DLD1 (cell line): ENCODE measurements at regions not wholly inside any gene's neighbourhood (a gene's known extent, or its start where the extent isn't known, plus 50 kb on each side); places are given as distances from the start of the nearest gene placed in this dataset.

Source experiments
- in situ Hi-C: cut with HindIII; loops from 2 replicates; pipeline ENCODE4 v1.10.0; 2017; ENCODE audit warnings: low sequenced_read_pairs

DNA sequence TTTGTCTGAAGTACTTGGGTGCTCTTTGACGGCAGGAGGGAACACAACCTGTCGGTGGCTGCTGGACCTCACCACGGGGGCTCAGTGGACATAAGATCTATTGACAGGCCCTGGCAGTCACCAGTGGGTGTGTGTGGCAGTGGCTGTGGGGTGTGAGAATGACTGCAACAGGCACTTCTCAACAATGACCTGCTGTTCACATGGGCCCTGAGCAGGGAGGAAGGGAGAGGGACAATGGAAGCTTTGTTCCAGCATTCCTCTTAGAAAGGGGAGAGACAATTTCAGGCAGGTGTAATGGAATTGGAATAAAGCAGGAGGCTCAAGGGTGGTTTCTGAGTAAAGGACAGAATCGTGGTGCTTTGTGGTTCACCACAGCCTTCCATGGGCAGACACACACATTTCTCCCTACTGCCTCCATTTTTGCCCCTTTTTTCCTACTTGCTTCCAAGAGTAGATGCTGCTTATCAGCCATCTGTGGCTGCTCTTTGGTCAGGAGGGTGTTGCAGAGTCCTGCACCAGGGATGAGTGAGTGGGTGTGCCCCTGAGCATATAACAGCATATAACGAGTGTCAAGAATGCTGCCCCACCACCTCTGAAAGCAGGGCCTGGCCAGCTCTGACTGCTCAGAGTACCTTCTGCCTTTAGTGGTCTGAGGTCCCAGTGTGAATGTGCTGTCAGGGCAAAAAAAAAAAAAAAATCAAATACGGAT is 267.7 kb downstream of the RASSF9 start:
- in situ Hi-C loops = loop anchor here (25.0 kb wide), 1 partner anchor 294 kb away; the partner anchor contains the start of gene NTS

DNA sequence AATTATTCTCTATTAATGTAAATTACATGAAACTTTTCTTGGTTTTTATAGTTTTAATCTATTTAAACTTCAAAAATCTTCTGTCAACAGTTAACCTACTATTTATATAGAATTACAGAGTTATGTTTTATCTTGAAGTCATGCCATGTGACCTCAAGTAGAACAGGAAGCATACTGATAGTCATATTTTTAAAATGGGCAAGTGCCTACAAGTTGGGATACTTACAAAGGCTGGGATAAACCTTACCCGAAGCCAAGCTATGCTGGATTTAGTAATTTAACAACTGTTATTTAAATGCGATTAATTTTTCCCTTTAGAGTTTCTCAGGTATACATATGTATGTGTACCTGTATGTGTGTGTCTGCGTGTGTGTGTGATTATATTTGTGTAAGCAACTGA is 266.9 kb downstream of the RASSF9 start:
- in situ Hi-C loops = loop anchor here (25.0 kb wide), 1 partner anchor 293 kb away; the partner anchor contains the start of gene NTS

DNA sequence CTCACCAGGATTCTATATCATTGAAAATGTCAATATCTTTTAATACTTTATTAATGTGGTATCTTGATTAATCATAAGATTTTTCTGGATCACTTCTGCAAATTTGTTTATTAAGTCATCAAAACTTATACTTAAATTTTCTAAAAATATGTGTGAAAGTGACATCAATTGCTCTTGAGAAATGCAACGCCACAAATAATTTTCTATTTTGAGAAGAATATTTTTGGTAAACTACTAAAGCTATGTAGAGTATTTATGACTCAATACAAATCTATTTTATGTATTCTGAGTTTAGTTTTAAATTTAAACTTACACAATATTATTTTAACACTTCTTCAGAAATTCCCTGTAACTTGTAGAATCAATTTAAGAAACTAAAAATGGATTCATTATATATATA is 263.3 kb downstream of the RASSF9 start:
- in situ Hi-C loops = loop anchor here (25.0 kb wide), 1 partner anchor 289 kb away; the partner anchor contains the start of gene NTS

DNA sequence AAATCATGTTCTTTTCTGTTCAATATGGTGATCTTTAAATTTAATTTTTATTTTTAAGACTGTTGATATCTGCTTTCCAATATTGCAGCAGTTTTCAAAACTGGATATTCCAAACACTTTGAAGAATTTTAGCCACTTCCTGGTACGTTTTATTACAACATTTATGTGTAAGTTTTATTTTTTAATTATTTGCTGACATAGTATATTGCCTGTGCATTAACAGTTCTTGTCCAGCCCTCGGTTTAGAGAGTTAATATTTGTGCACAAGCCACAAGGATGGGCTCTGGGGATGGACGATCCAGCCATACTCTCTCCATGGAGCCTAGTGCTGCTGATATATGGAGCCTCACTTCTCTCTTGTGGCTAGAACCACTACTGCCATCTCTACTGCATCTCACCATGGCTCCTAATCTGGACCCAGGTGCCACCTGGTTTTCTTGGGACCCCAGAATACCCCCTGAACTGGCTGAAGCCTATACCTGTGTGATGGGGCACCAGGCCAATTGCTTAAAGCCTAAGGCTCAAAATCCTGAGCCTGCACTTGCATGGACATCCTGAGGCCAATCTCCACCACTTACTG is 262.5 kb downstream of the RASSF9 start:
- in situ Hi-C loops = loop anchor here (25.0 kb wide), 1 partner anchor 289 kb away; the partner anchor contains the start of gene NTS

DNA sequence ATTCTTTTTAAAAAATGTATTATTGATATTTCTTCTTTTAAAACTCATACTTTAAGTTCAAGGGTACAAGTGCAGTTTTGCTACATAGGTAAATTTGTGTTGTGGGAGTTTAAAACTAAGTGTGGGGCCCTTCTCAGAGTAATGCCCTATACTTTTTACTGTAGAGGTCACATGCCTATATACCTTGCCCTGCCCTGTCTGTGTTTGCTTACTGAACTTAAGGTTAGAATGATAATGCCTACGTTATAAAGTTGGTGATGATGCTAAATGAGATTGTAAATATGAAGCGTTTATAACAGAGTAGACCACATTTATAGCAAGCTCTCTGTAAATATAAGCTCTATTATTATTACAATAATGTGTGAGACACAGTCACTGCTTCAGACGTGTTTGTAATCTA is 261.9 kb downstream of the RASSF9 start:
- in situ Hi-C loops = loop anchor here (25.0 kb wide), 1 partner anchor 288 kb away; the partner anchor contains the start of gene NTS

DNA sequence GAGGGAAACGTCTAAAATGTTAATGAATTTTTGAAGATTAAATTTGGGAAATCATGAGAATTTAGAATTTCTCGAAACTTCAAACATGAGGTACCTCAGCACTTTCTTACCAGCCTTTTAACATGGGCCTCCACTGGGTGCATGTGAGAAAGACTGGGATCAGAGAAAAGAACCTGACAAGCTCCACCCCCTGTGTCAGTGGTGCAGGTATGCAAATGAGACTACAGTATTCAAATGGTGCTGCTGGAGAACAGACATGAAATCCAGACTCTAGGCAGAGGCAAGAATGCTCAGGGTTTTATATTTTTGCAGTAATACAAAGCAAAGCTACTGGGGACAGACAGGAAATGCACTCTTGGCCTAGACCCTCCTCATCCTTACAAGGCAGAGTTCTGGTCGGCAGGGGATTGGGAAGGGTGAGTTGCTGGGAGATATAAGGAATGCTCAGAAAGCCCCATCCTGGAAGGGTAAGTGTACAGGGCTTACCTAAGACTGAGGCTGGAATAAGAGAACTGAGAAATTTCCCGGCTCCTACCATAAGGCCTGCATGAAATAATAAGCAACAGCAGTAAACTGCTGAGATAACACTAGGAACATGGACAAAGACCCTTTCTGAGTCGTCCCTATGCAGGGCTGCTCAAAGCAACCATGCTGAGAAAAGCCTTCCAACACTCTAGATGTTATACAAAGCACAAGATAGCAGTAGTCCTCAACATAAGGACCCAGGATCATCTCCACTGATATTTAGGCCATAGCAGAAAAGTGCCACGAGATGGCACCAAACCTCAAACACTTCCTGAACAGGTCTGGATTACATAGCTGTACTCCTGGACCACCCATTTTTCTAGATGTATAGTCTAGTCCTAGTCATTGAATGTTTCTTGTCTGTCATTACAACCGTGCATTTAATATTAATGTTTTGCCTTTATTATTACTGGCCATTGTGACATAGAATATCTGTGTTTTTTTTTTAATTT is 260.8 kb downstream of the RASSF9 start:
- in situ Hi-C loops = no loop called here

DNA sequence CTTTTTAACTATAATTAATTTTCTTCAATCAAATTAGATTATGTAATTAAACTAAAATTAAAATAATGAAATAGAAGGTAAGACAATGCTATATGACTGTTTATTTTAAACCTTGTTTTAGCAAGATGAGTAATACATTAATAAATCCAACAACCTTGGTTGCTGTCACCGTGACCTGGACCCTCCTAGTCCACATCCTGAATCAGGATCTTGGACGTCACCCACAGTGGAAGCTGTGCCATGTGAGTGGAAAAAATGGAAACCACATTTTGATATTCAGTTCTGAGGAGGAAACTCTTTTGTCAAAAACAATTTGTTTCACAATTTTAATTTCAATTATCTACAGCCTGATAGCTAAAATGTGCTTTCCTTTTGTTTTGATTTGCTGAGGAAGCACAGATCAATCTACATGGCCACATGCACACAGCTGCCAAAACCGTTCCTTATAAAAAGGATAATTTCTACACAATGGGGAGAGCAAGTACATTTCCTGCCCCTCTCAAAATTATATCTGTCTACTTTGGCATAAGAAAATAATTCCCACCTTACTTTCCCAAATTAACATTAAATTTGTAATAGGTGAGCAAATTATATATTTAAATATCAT is 255.5 kb downstream of the RASSF9 start:
- in situ Hi-C loops = no loop called here

DNA sequence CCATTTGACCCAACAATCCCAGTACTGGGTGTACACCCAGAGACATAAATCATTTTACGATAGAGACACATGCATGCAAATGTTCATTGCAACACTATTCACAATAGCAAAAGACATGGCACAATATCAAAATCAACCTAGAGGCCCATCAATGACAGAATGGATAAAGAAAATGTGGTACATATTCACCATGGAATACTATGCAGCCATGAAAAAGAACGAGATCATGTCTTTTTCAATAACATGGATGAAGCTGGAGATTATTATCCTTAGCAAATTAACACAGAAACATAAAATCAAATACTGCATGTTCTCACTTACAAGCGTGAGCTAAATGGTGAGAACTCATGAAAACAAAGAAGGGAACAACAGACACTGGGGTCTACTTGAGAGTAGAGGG is 249.1 kb downstream of the RASSF9 start:
- in situ Hi-C loops = no loop called here

DNA sequence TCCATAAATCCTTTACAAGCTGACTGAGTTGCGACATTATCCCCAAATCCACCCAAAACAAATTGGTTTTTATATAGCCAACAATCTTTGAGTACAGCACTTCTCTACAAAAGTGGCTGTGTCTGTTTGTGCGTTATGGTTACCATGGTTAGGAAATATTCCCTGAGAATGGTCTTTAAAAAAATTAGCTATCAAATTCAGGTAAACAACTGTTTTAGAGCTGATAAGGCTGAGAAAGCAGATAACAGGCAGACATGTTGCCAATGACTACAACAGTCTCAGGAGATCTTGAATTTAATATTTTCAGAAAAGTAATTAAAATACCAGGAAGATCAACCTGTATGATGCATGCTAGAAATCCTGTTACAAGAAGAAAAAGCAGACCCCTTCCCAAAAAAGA is 248.0 kb downstream of the RASSF9 start:
- in situ Hi-C loops = no loop called here

DNA sequence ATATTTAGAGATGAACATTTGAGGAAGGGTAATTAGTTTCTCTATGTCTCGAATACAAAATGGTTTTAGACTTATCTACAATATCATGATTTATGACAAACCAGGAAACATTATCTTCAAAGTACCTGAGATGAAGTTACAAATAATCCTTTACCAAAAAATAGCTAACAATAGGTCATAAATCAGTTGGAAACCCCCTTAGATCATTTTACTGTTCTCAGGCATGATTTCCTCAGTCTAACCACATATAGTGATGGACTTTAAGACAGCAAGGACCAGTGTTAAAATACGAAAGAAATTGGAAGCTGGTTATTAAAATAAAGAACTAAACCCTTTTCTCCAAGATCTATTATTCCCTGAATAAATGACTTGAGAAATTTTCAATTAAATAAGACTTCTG is 235.4 kb downstream of the RASSF9 start:
- in situ Hi-C loops = no loop called here

DNA sequence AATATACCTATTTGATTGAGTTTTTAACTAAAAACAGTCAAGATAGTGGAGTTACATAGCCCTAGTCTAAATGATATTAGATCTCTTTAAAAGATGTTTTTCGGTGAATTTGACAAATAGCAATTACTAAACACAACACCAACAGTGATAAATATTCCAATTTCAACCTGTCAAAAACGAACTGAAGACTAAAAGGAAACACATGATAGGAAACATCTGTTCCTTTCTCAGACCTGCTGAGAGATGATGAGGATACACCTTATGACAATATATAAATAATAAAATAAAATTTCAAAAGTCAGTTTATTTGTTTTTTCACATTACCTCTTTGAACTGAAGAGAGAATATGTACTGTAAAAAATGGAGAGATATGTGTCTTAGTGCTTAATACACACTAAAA is 232.7 kb downstream of the RASSF9 start:
- in situ Hi-C loops = no loop called here

DNA sequence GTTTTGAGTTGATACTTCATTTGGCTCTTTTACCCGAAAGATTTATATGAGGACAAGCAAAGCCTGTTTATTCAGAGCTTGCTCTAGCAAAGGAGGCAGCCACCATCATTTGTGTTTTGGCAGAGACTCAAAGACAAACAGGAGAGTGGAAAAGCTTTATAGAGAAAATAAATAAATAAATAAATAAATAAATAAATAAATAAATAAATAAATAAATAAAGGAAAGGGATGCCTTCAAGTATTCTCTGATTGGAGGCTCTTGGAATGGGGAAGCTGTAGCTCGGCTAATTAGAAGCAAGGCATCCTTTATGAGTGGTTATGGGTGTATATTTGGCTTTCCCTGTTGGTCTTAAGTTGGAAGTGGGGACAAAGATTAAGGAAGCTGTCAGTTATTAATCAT is 229.8 kb downstream of the RASSF9 start:
- in situ Hi-C loops = no loop called here

DNA sequence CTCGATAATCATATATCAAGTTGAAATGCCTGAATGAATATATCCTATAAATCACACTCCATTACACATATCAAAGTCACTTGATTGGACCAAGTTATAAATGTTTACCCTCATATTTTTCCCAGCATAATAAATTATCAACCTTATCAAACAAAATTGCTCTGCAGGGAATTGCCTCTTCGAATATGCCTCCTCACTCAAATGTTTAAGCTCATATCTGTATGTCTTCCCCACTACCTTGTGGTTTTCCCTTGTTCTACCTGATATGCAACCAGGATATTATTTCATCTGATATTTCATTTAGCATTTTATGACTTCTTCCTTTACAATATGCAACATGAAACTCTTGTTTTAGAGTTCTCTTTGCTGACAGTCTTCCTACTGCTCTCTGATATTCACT is 226.4 kb downstream of the RASSF9 start:
- in situ Hi-C loops = no loop called here

DNA sequence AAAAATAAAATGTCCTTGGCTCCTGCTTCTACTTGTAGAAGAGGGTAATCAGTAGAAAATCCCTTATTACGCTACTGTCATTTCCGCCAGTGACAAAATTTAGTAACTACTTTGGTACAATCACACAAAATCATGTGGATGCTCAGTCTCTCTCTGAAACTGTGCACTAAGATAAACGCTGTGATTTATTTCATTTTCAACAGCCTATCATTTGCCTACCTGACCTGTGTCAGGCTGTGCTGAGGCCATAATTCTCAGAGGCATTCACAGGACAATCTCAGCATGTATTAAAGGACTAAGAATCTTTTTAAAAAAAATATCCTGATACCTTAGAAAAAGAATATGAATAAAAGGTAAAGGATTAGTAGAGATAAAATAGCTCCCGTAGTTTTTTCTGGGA is 226.0 kb downstream of the RASSF9 start:
- in situ Hi-C loops = no loop called here

DNA sequence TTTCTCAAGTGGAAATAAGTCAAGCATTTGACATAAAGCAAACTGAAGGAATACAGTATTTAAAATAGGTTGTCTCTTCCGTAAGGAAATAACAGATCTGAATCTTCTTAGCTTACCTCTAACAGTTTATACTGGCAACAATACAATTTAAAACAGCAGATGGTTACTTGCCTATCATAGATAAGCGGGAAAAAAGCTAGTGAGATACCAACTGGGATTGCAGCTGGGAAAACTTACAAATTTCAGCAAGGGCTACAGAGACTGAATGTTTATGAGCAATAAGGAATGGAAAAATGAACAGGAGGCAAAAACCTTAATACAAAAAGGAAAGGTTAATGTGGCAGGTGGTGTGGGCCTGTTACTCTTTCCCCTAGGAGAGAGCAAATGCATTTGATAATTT is 220.0 kb downstream of the RASSF9 start:
- in situ Hi-C loops = no loop called here

DNA sequence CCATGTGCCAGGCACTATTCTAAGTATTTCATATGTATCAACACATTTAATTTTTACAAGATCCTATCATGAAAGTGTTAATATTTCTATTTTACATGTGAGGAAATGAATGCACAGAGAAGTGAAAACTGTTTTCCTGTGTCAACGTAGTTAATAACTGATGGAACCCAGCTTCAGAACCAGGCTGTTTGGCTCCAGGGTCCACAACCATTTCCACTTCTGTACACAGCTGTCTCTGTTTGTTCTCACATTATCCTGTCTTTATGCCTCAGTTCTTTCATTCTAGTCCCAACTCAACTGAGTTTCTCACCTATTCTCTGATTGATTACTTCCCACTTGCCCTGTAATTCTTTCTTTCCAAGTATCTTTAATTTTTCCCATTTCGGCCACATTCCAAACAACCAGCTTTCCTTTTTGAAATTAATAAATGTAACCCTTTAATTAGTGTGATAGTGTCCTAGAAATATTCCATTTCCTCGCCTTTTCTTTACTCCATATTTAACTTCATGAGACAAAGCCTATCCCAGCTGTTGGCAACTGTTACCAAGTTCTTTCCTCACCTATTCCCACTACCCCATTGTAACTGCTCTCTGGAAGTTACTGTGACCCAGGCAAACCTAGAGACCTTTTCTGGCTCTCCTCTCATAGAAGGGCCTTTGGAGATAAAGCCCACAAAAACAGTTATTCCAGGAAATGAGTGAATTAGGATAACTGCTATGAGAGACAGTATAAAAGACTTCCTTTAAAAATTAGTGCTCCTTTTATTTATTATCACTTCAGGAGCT is 218.7 kb downstream of the RASSF9 start:
- in situ Hi-C loops = no loop called here

DNA sequence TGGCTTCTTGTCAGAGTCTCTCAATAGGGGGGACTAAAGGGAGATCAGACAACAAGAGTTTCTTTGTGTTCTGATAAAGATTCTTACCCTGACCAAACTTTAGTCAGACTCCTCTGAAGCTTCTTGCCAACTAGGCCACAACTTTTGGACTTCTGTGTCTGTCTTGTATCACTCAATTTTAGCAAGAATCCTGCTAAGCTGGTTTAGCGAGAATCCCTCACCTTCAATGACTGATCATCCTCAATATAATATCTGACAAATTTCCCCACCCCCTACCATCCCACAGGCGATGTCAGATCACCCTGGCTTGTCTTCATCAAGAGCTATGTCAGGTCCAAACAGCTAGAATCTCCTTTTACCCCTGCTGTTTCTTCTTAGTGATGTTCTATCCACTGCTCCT is 215.2 kb downstream of the RASSF9 start:
- in situ Hi-C loops = no loop called here

DNA sequence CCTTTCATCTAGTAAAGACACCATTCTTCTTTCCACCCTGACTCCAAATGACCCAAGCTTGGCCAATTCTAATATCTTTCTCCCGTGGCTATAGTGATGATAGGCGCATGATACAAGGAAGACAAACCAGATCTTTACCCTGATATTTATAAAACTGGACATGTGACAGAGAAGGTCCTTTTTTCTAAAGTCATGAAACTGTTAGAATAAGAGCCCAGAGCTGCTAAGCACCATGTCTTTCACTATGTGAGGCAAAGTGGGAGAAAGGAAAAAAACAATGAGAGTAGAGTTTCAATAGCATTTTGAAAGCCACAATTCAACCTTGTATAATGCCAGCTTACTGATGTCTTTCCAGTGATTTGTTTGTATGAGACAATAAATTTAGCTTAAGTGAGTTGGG is 212.4 kb downstream of the RASSF9 start:
- in situ Hi-C loops = no loop called here

DNA sequence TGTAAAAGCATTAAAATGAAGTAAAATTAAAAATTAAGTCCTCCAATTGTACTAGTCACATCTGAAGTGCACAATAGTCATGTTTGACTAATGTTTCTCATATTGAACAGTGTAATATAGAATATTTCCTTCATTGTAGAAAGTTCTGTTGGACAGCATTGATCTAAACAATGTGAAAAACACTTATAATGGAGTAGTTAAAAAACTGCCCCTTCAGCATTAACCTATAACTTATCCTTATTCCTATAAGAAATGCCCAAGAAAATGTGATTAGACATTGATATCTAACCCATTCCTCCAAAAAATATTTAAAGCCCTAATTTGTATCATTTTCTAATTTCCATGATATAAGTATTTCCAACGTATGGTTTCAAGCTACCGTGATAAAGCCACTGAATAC is 210.7 kb downstream of the RASSF9 start:
- in situ Hi-C loops = no loop called here
